Thyroid gland (tissue), 4 donors: ENCODE measurements at regions not wholly inside any gene's neighbourhood (a gene's known extent, or its start where the extent isn't known, plus 50 kb on each side); places are given as distances from the start of the nearest gene placed in this dataset.

Source experiments
- CTCF ChIP-seq, 6 experiments: fragments of 200-600 bp in 3 of 6; fragments of 450-650 bp in 3 of 6; sonication (generic) in 3 of 6; IDR thresholded peaks; one replicate each; pipeline ENCODE4 v1.5.1; 2016 to 2019; ENCODE audit warnings: antibody characterized with exemption in 6 of 6, mild to moderate bottlenecking in 2 of 6, inconsistent platforms in 1 of 6, moderate library complexity in 1 of 6
- POLR2A ChIP-seq, 2 donors: fragments of 450-650 bp; IDR thresholded peaks; one replicate each; pipeline ENCODE4 v1.6.1; 2017; ENCODE audit warnings: antibody characterized with exemption in 2 of 2, mild to moderate bottlenecking in 2 of 2, moderate library complexity in 1 of 2

GRCh38 chr4:33107814-33108213 is 2387.6 kb downstream of the PCDH7 start:
- TF ChIP-seq CTCF (IDR thresholded peaks at IDR 0.05) (no peak), POLR2A (IDR thresholded peaks at IDR 0.05) (no peak)
